GM18867 (cell line): ENCODE measurements at regions not wholly inside any gene's neighbourhood (a gene's known extent, or its start where the extent isn't known, plus 50 kb on each side); places are given as distances from the start of the nearest gene placed in this dataset.

Source experiments
- ATAC-seq: cut with Tn5 transposase; IDR thresholded peaks from one replicate; pipeline ENCODE4 v1.9.1; 2021; ENCODE audit warnings: mild to moderate bottlenecking, moderate library complexity; ENCODE audit not compliant: unreplicated experiment

- no peak for ATAC-seq
Measured at GRCh38 chr12:90100579-90100978, 391.9 kb upstream of the ATP2B1 start.

GRCh38 chr12:90099288-90099687 lies 390.6 kb upstream of the ATP2B1 start:
- no peak for ATAC-seq

GRCh38 chr12:90098132-90098779 lies 389.6 kb upstream of the ATP2B1 start:
- ATAC-seq: no peak

GRCh38 chr12:90091809-90092208 lies 383.2 kb upstream of the ATP2B1 start:
- no peak for ATAC-seq

- ATAC-seq: no peak
Measured at GRCh38 chr12:90090929-90091651, 382.5 kb upstream of the ATP2B1 start.

- no peak for ATAC-seq
Measured at GRCh38 chr12:90086281-90086680, 377.6 kb upstream of the ATP2B1 start.

- ATAC-seq: no peak
Measured at GRCh38 chr12:90085494-90086274, 377.0 kb upstream of the ATP2B1 start.

GRCh38 chr12:90084018-90084417 lies 375.4 kb upstream of the ATP2B1 start:
- no peak for ATAC-seq

- ATAC-seq: no peak
Measured at GRCh38 chr12:90080616-90081015, 372.0 kb upstream of the ATP2B1 start.

GRCh38 chr12:90079529-90080210 lies 371.0 kb upstream of the ATP2B1 start:
- ATAC-seq: no peak

- no peak for ATAC-seq
Measured at GRCh38 chr12:90078344-90078743, 369.7 kb upstream of the ATP2B1 start.

GRCh38 chr12:90077756-90078155 lies 369.1 kb upstream of the ATP2B1 start:
- ATAC-seq: no peak

GRCh38 chr12:90076851-90077319 lies 368.2 kb upstream of the ATP2B1 start:
- no peak for ATAC-seq

- ATAC-seq: no peak
Measured at GRCh38 chr12:90075685-90076084, 367.0 kb upstream of the ATP2B1 start.

- ATAC-seq: peak; percentile 81
Measured at GRCh38 chr12:90074086-90074485, 365.4 kb upstream of the ATP2B1 start.

- ATAC-seq: no peak
Measured at GRCh38 chr12:90071996-90072395, 363.4 kb upstream of the ATP2B1 start.

- ATAC-seq: no peak
Measured at GRCh38 chr12:90069711-90070110, 361.1 kb upstream of the ATP2B1 start.

GRCh38 chr12:90067791-90068190 lies 359.2 kb upstream of the ATP2B1 start:
- no peak for ATAC-seq

- ATAC-seq: no peak
Measured at GRCh38 chr12:90064852-90065801, 356.5 kb upstream of the ATP2B1 start.

- ATAC-seq: no peak
Measured at GRCh38 chr12:90062799-90063198, 354.2 kb upstream of the ATP2B1 start.
